Skeletal muscle tissue (tissue), 3 donors: ENCODE measurements at regions not wholly inside any gene's neighbourhood (a gene's known extent, or its start where the extent isn't known, plus 50 kb on each side); places are given as distances from the start of the nearest gene placed in this dataset.
"Not testable (repeated sequence)": the region's sequence is repeated elsewhere in the genome, so short reads cannot be mapped to it uniquely, and the experiment has no call there.

ENCODE experiments used
- H3K27ac ChIP-seq: one replicate; pipeline ENCODE4 v1.7.0; 2013; ENCODE audit warnings: mild to moderate bottlenecking, low read depth, low read length, inconsistent platforms
- H3K27me3 ChIP-seq, 3 donors: one replicate each; pipeline ENCODE4 v1.7.0; 2013; ENCODE audit warnings: low read length in 3 of 3; ENCODE audit not compliant: control insufficient read depth in 3 of 3, insufficient read depth in 3 of 3
- H3K36me3 ChIP-seq, 3 donors: one replicate each; pipeline ENCODE4 v1.7.0; 2013; ENCODE audit warnings: low read length in 3 of 3; ENCODE audit not compliant: control insufficient read depth in 3 of 3, insufficient read depth in 3 of 3
- H3K4me1 ChIP-seq, 3 donors: one replicate each; pipeline ENCODE4 v1.7.0; 2013; ENCODE audit warnings: low read length in 3 of 3, mild to moderate bottlenecking in 3 of 3; ENCODE audit not compliant: control insufficient read depth in 3 of 3, insufficient read depth in 3 of 3
- H3K4me3 ChIP-seq, 3 donors: one replicate each; pipeline ENCODE4 v1.7.0; 2013; ENCODE audit warnings: low read length in 3 of 3
- H3K9ac ChIP-seq, 3 donors: one replicate each; pipeline ENCODE4 v1.7.0; 2013; ENCODE audit warnings: low read length in 3 of 3, mild to moderate bottlenecking in 3 of 3, moderate library complexity in 2 of 3, low read depth in 1 of 3
- H3K9me3 ChIP-seq, 3 donors: one replicate each; pipeline ENCODE4 v1.7.0; 2013; ENCODE audit warnings: low read length in 3 of 3; ENCODE audit not compliant: control insufficient read depth in 3 of 3
- donor health status: Osteomylitis.

- Histone ChIP-seq H3K4me3 (no peak overlapping the region), H3K9me3 (peaks cover 0 to 3% (median 0%) of the 10 kb centered on the region in 3 donors), H3K36me3 (no peaks in the 10 kb centered on the region), H3K9ac (no peak overlapping the region), H3K27me3 (no peaks in the 10 kb centered on the region), H3K4me1 (peaks cover 29 to 31% (median 31%) of the 10 kb centered on the region in 3 donors), H3K27ac (no peak overlapping the region)
These were observed 404.6 kb downstream of the MED13L start for GRCh38 chr12:115872919-115873357.

GRCh38 chr12:115872212-115872611 is 405.3 kb downstream of the MED13L start:
- H3K27me3 ChIP-seq: no peaks in the 10 kb centered on the region
- no peak overlapping the region for H3K4me3 ChIP-seq

GRCh38 chr12:115871714-115872113 is 405.8 kb downstream of the MED13L start:
- Histone ChIP-seq H3K4me1 (peaks cover 35 to 41% (median 41%) of the 10 kb centered on the region in 3 donors), H3K27ac (no peak overlapping the region), H3K36me3 (no peaks in the 10 kb centered on the region)

More at GRCh38 chr12:115872212-115872611, 405.3 kb downstream of the MED13L start:
- Histone ChIP-seq H3K9ac (peak overlapping the region in 1 of 3 donors; percentile 10), H3K27ac (no peak overlapping the region), H3K4me1 (peaks cover 35 to 39% (median 36%) of the 10 kb centered on the region in 3 donors), H3K36me3 (no peaks in the 10 kb centered on the region), H3K9me3 (peaks cover 0 to 3% (median 0%) of the 10 kb centered on the region in 3 donors)

GRCh38 chr12:115870510-115870909 is 407.0 kb downstream of the MED13L start:
- no peaks in the 10 kb centered on the region for H3K9me3 ChIP-seq
- no peaks in the 10 kb centered on the region for H3K27me3 ChIP-seq
- H3K9ac ChIP-seq: no peak overlapping the region
- H3K27ac ChIP-seq: peak overlapping the region; percentile 87
- peaks cover 35 to 43% (median 41%) of the 10 kb centered on the region in 3 donors for H3K4me1 ChIP-seq
- no peaks in the 10 kb centered on the region for H3K36me3 ChIP-seq
- H3K4me3 ChIP-seq: no peak overlapping the region

More at GRCh38 chr12:115871714-115872113, 405.8 kb downstream of the MED13L start:
- no peak overlapping the region for H3K9ac ChIP-seq
- H3K27me3 ChIP-seq: no peaks in the 10 kb centered on the region
- H3K4me3 ChIP-seq: no peak overlapping the region
- no peaks in the 10 kb centered on the region for H3K9me3 ChIP-seq

- peaks cover 35 to 43% (median 41%) of the 10 kb centered on the region in 3 donors for H3K4me1 ChIP-seq
- peak overlapping the region in 1 of 3 donors; percentile 30 for H3K4me3 ChIP-seq
- peak overlapping the region; percentile 87 for H3K27ac ChIP-seq
- no peaks in the 10 kb centered on the region for H3K9me3 ChIP-seq
- H3K27me3 ChIP-seq: no peaks in the 10 kb centered on the region
- H3K36me3 ChIP-seq: no peaks in the 10 kb centered on the region
- peak overlapping the region; percentile 10 to 26 (median 16) for H3K9ac ChIP-seq
These were observed 407.5 kb downstream of the MED13L start for GRCh38 chr12:115870021-115870420.

- H3K4me3 ChIP-seq: peak overlapping the region in 1 of 3 donors; percentile 30
- H3K9me3 ChIP-seq: no peaks in the 10 kb centered on the region
These were observed 407.9 kb downstream of the MED13L start for GRCh38 chr12:115869604-115870003.

GRCh38 chr12:115868624-115869023 is 408.9 kb downstream of the MED13L start:
- H3K9ac ChIP-seq: no peak overlapping the region
- no peaks in the 10 kb centered on the region for H3K36me3 ChIP-seq
- H3K9me3 ChIP-seq: peaks cover 0 to 4% (median 0%) of the 10 kb centered on the region in 3 donors
- no peak overlapping the region for H3K27ac ChIP-seq
- no peak overlapping the region for H3K4me3 ChIP-seq
- peaks cover 39 to 43% (median 41%) of the 10 kb centered on the region in 3 donors for H3K4me1 ChIP-seq
- H3K27me3 ChIP-seq: no peaks in the 10 kb centered on the region

More at GRCh38 chr12:115869604-115870003, 407.9 kb downstream of the MED13L start:
- H3K4me1 ChIP-seq: peaks cover 37 to 43% (median 41%) of the 10 kb centered on the region in 3 donors
- H3K36me3 ChIP-seq: no peaks in the 10 kb centered on the region
- peak overlapping the region; percentile 4 to 26 (median 16) for H3K9ac ChIP-seq
- H3K27me3 ChIP-seq: no peaks in the 10 kb centered on the region
- peak overlapping the region; percentile 87 for H3K27ac ChIP-seq

GRCh38 chr12:115867854-115868253 is 409.6 kb downstream of the MED13L start:
- no peaks in the 10 kb centered on the region for H3K27me3 ChIP-seq
- peaks cover 39 to 43% (median 41%) of the 10 kb centered on the region in 3 donors for H3K4me1 ChIP-seq
- H3K9ac ChIP-seq: no peak overlapping the region
- H3K9me3 ChIP-seq: peaks cover 0 to 4% (median 0%) of the 10 kb centered on the region in 3 donors
- no peak overlapping the region for H3K27ac ChIP-seq
- H3K4me3 ChIP-seq: no peak overlapping the region
- no peaks in the 10 kb centered on the region for H3K36me3 ChIP-seq

GRCh38 chr12:115866909-115867525 is 410.5 kb downstream of the MED13L start:
- H3K4me3 ChIP-seq: no peak overlapping the region

GRCh38 chr12:115866281-115866680 is 411.2 kb downstream of the MED13L start:
- not testable (repeated sequence) for H3K27me3 ChIP-seq, H3K9ac ChIP-seq, H3K36me3 ChIP-seq, H3K9me3 ChIP-seq, H3K27ac ChIP-seq, H3K4me3 ChIP-seq
- peaks cover 30 to 40% (median 33%) of the 10 kb centered on the region in 3 donors for H3K4me1 ChIP-seq

More at GRCh38 chr12:115866909-115867525, 410.5 kb downstream of the MED13L start:
- Histone ChIP-seq H3K36me3 (no peaks in the 10 kb centered on the region), H3K9ac (peak overlapping the region in 1 of 3 donors; percentile 18), H3K4me1 (peaks cover 37 to 43% (median 39%) of the 10 kb centered on the region in 3 donors), H3K9me3 (peaks cover 0 to 4% (median 0%) of the 10 kb centered on the region in 3 donors), H3K27ac (no peak overlapping the region), H3K27me3 (no peaks in the 10 kb centered on the region)
